Heart left ventricle (tissue), 16 donors: ENCODE measurements at regions not wholly inside any gene's neighbourhood (a gene's known extent, or its start where the extent isn't known, plus 50 kb on each side); places are given as distances from the start of the nearest gene placed in this dataset.

ENCODE experiments used
- ATAC-seq, 4 donors: fragments of 200-7000 bp; cut with Tn5 transposase; one replicate each; pipeline ENCODE4 v1.9.1; 2020 to 2022; ENCODE audit warnings: moderate library complexity in 4 of 4, mild to moderate bottlenecking in 3 of 4, moderate number of reproducible peaks in 1 of 4
- DNase-seq, 5 donors: peaks; one replicate each; pipeline ENCODE4 v3.0.0-alpha.2; 2020
- H3K27ac ChIP-seq, 12 donors: fragments of 200-600 bp; sonication (generic) in 4 of 12; one replicate each; pipeline versions ENCODE4 v1.5.0 to v1.8.0; 2016 to 2022; ENCODE audit warnings: mild to moderate bottlenecking in 2 of 12
- H3K27me3 ChIP-seq, 9 donors: fragments of 200-600 bp; sonication (generic) in 2 of 9; one replicate each; pipeline versions ENCODE4 v1.5.1 to v1.8.0; 2016 to 2022; ENCODE audit warnings: mild to moderate bottlenecking in 3 of 9
- H3K36me3 ChIP-seq, 9 donors: fragments of 200-600 bp; sonication (generic) in 2 of 9; one replicate each; pipeline versions ENCODE4 v1.5.0 to v1.8.0; 2018 to 2022; ENCODE audit warnings: mild to moderate bottlenecking in 2 of 9
- H3K4me1 ChIP-seq, 12 donors: fragments of 200-600 bp; sonication (generic) in 4 of 12; one replicate each; pipeline versions ENCODE4 v1.5.0 to v1.8.0; 2016 to 2022; ENCODE audit warnings: mild to moderate bottlenecking in 3 of 12
- H3K4me3 ChIP-seq, 12 donors: fragments of 200-600 bp; sonication (generic) in 4 of 12; one replicate each; pipeline versions ENCODE4 v1.5.0 to v1.8.0; 2017 to 2022; ENCODE audit warnings: mild to moderate bottlenecking in 9 of 12, moderate library complexity in 4 of 12
- H3K9me3 ChIP-seq, 12 donors: fragments of 200-600 bp; sonication (generic) in 4 of 12; one replicate each; pipeline versions ENCODE4 v1.5.0 to v1.8.0; 2016 to 2022; ENCODE audit warnings: mild to moderate bottlenecking in 1 of 12
- POLR2A ChIP-seq, 2 donors: fragments of 450-650 bp; IDR thresholded peaks; one replicate each; pipeline ENCODE4 v1.6.1; 2017; ENCODE audit warnings: antibody characterized with exemption in 2 of 2, mild to moderate bottlenecking in 2 of 2, moderate library complexity in 2 of 2
- WGBS, 4 donors: extraction: QIAGEN DNeasy Blood & Tissue Kit in 2 of 4; methylation state at CpG; one replicate each; pipeline versions ENCODE4 v1.1.5 to v1.1.7; 2013 to 2018; 5-methylcytosine and 5-hydroxymethylcytosine counted together
- intact Hi-C, 10 donors: fragments of 100-400 bp; cut with DNase I; formaldehyde crosslinking; loops; one replicate each; pipeline versions ENCODE4 v1.11.1 to v1.14.2; 2022
- TF ChIP-seq, protein P1 (sequence below), 12 donors: fragments of 200-600 bp; sonication (generic) in 4 of 12; IDR thresholded peaks; one replicate each; pipeline versions ENCODE4 v1.5.0 to v1.8.0; 2018 to 2022; ENCODE audit warnings: antibody characterized with exemption in 12 of 12, mild to moderate bottlenecking in 5 of 12
- donor health status: ischemic (EF 13 %, LVEDD 7.1; RV severe dilation, severe dysfunction).
- donor health status: healthy with polysubstance abuse.
- donor health status: DM: no; HTN: yes; CAD: no.
- donor health status: DM: no; HTN: no; CAD: no.
- donor health status: ischemic (EF 25% LVEDD 6.9; RV normal size, moderate dysfunction).
- donor health status: ischemic (EF 25% LVEDD 5.7; RV mildly dilated, moderate dysfunction).
- donor health status: healthy.
- donor health status: DM: yes; HTN: yes; CAD: no.
- donor health status: ischemic (EF 35%, LVEDD 5.7; RV mildly dilated, moderate dysfunction).
- donor health status: nonischemic (EF 11% LVEDD 7.7; RV severe dilation, severe dysfunction).
- donor health status: DM: yes; HTN: yes; CAD: no.
- donor health status: PGD.
- donor health status: ischemic (EF 29% LVEDD 5.4; RV normal size, mild dysfunction).
- donor health status: nonischemic (EF 23%, LVEDD 6.1; RV moderate dilation, normal function).

DNA sequence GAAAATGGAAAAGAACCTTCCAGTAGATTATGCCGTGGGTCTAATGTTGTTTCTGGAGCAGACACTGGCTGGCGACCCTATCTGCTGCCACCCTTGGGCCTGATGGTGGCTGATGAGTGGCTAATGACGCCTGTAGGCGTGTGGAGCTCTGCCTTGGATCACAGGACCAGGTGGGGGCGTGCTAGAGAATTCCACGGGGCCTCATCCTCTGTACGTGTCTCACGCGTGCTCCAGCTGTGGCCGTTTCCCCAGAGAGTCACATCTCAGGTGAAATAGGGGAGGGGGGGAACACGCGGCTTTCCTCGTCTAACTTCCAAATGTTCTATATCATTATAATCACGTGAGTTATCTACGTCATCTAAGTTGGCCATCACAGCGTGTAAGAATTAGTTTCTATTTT, 160.9 kb upstream of the SMIM21 start:
- no peak overlapping the region for H3K27ac ChIP-seq
- intact Hi-C loops = no loop called here
- no peak overlapping the region for H3K4me3 ChIP-seq
- TF ChIP-seq POLR2A (IDR thresholded peaks at IDR 0.05) = no peak
- TF ChIP-seq, protein P1, sequence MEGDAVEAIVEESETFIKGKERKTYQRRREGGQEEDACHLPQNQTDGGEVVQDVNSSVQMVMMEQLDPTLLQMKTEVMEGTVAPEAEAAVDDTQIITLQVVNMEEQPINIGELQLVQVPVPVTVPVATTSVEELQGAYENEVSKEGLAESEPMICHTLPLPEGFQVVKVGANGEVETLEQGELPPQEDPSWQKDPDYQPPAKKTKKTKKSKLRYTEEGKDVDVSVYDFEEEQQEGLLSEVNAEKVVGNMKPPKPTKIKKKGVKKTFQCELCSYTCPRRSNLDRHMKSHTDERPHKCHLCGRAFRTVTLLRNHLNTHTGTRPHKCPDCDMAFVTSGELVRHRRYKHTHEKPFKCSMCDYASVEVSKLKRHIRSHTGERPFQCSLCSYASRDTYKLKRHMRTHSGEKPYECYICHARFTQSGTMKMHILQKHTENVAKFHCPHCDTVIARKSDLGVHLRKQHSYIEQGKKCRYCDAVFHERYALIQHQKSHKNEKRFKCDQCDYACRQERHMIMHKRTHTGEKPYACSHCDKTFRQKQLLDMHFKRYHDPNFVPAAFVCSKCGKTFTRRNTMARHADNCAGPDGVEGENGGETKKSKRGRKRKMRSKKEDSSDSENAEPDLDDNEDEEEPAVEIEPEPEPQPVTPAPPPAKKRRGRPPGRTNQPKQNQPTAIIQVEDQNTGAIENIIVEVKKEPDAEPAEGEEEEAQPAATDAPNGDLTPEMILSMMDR (IDR thresholded peaks at IDR 0.05) = no peak
- no peak for DNase-seq
- ATAC-seq = no peak
- H3K27me3 ChIP-seq = no peaks in the 10 kb centered on the region
- no peaks in the 10 kb centered on the region for H3K4me1 ChIP-seq
- H3K9me3 ChIP-seq = peaks cover 0 to 24% (median 16%) of the 10 kb centered on the region in 12 donors
- no peaks in the 10 kb centered on the region for H3K36me3 ChIP-seq
- WGBS, 4 donors = 90 to 93% (median 91%) methylated on average over 15 to 16 of the region's 16 CpGs

DNA sequence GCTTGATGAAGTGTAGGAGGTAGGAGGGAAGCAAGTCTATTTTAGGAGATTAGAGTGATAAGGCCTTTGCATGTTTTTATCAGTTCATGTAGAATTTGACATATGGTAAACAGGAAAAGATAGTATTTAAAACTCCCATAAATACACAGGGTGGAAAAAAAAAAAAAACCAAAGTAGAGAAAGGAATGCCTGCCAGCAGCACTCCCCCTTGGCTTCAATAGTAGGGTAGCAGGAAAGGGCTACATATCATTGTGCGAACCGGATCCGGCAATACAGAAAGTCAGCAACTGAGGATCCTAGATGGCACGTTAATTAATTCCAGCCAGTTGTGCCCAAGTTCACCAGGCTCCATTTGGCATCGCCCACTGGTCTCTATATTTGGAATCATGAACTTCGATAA, 159.6 kb upstream of the SMIM21 start:
- no peak overlapping the region for H3K27ac ChIP-seq
- TF ChIP-seq POLR2A (IDR thresholded peaks at IDR 0.05) = no peak
- TF ChIP-seq, protein P1 (IDR thresholded peaks at IDR 0.05) = no peak
- 69 to 86% (median 79%) methylated on average over 6 of the region's 6 CpGs for WGBS, 4 donors
- H3K36me3 ChIP-seq = no peaks in the 10 kb centered on the region
- H3K9me3 ChIP-seq = peaks cover 0 to 11% (median 4%) of the 10 kb centered on the region in 12 donors
- no peak overlapping the region for H3K4me3 ChIP-seq
- H3K4me1 ChIP-seq = no peaks in the 10 kb centered on the region
- DNase-seq (no peak), ATAC-seq (no peak)
- H3K27me3 ChIP-seq = no peaks in the 10 kb centered on the region
- intact Hi-C loops = no loop called here

DNA sequence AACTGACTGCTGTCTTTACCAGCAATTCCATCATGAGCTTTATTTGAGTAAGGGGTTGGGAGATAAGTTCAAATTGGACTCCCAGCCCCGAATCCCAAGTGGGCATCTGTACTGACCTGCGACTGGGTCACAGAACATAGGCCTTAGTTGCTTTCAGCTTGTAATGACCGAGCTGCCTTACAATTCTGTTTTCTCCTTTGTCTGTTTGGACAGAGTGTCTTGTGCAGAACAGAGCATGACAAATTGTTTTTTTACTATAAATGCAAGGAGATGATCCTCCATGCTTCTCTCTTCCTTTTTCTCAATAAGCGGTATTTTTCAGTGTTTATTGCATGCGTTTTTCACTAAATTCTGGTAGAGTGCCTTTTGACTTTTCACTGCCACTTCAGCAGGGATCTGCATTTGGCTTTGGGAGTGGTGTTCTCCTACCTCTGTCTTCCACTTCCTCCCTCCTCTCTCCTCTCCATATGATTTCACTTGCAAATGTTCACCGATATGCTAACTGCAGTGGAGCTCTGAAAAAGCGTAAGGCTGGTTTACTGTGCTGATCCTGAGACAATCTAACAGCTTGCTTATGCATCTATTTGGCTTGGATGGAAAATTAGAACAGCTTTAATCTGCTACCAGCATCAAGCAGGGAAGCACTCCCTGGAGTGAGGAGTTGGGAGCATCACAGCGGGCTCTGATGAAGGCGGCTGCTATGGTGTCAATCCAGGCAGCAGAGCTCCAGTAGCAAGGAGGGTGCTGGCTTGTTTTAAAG, 158.8 kb upstream of the SMIM21 start:
- Histone ChIP-seq H3K27ac (no peak overlapping the region), H3K4me3 (no peak overlapping the region), H3K36me3 (no peaks in the 10 kb centered on the region), H3K27me3 (no peaks in the 10 kb centered on the region), H3K4me1 (no peaks in the 10 kb centered on the region), H3K9me3 (peaks cover 0 to 3% (median 0%) of the 10 kb centered on the region in 12 donors)
- intact Hi-C loops = no loop called here
- WGBS, 4 donors = 76 to 81% (median 79%) methylated on average over 9 of the region's 9 CpGs
- DNase-seq (no peak), ATAC-seq (no peak)
- TF ChIP-seq POLR2A (IDR thresholded peaks at IDR 0.05) = no peak
- TF ChIP-seq, protein P1 (IDR thresholded peaks at IDR 0.05) = no peak

DNA sequence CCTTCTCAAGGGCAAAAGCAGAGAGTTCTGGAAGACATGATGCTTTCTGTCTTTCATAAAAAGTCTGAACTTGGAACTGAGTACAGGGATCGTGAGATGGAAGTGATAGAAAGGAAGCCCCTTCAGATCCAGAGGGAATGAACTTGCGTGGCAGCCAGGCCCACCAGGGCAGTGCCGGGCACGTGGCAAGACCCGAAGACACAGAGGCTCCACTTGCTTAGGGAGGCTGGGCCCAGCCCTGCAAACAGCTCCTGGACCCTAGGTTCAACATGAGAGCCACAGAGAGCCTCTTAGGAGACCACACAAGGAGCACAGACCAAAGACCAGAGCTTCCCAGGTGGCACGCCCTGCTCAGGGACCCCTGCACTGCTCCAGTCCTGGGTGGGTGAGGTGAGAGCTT, 155.4 kb upstream of the SMIM21 start:
- Histone ChIP-seq H3K27me3 (no peaks in the 10 kb centered on the region), H3K4me1 (no peaks in the 10 kb centered on the region), H3K4me3 (no peak overlapping the region), H3K27ac (no peak overlapping the region), H3K9me3 (no peaks in the 10 kb centered on the region), H3K36me3 (no peaks in the 10 kb centered on the region)
- intact Hi-C loops = no loop called here
- TF ChIP-seq, protein P1 (IDR thresholded peaks at IDR 0.05) = no peak
- no peak for TF ChIP-seq POLR2A (IDR thresholded peaks at IDR 0.05)
- DNase-seq (no peak), ATAC-seq (no peak)
- 83 to 95% (median 90%) methylated on average over 5 to 6 of the region's 6 CpGs for WGBS, 4 donors
